Neural cell (in vitro differentiated cells): ENCODE measurements at regions not wholly inside any gene's neighbourhood (a gene's known extent, or its start where the extent isn't known, plus 50 kb on each side); places are given as distances from the start of the nearest gene placed in this dataset.

Experiments used
- H2AFZ ChIP-seq: fragments of 200-600, 300-800 bp; sonication (generic), shearing (Covaris generic); 2 replicates; pipeline ENCODE4 v1.6.0; 2014; ENCODE audit warnings: low read depth, mild to moderate bottlenecking, antibody characterized with exemption, low read length, moderate library complexity
- H3F3A ChIP-seq: fragments of 200-600 bp; shearing (Covaris generic); 2 replicates; pipeline ENCODE4 v1.6.1; 2016; ENCODE audit warnings: mild to moderate bottlenecking, moderate library complexity, mixed read lengths, antibody characterized with exemption, low read length; ENCODE audit not compliant: insufficient read depth, poor library complexity, severe bottlenecking
- H3K27ac ChIP-seq: fragments of 200-600, 300-800 bp; sonication (generic), shearing (Covaris generic); 2 replicates; pipeline ENCODE4 v1.5.1; 2014; ENCODE audit warnings: mild to moderate bottlenecking, low read length, moderate library complexity
- H3K27me3 ChIP-seq: fragments of 300-800, 200-600 bp; sonication (generic), shearing (Covaris generic); 2 replicates; pipeline ENCODE4 v1.6.0; 2014; ENCODE audit warnings: mild to moderate bottlenecking, low read depth, low read length, moderate library complexity; ENCODE audit not compliant: insufficient read depth
- H3K36me3 ChIP-seq: fragments of 300-800, 200-600 bp; sonication (generic), shearing (Covaris generic); 2 replicates; pipeline ENCODE4 v1.5.1; 2014; ENCODE audit warnings: mild to moderate bottlenecking, antibody characterized with exemption, low read length, moderate library complexity; ENCODE audit not compliant: insufficient read depth
- H3K4me2 ChIP-seq: fragments of 300-800, 200-600 bp; sonication (generic), shearing (Covaris generic); 2 replicates; pipeline ENCODE4 v1.6.0; 2014; ENCODE audit warnings: mild to moderate bottlenecking, low read length
- H3K4me3 ChIP-seq: fragments of 300-800, 200-600 bp; sonication (generic), shearing (Covaris generic); 2 replicates; pipeline ENCODE4 v1.5.1; 2014; ENCODE audit warnings: mild to moderate bottlenecking, low read length, moderate library complexity
- H3K79me2 ChIP-seq: fragments of 200-600 bp; shearing (Covaris generic); replicated peaks from 2 replicates; pipeline ENCODE4 v1.6.0; 2014; ENCODE audit warnings: mild to moderate bottlenecking, low read length, moderate library complexity; ENCODE audit not compliant: insufficient read depth
- H3K9ac ChIP-seq: fragments of 300-800, 200-600 bp; sonication (generic), shearing (Covaris generic); 2 replicates; pipeline ENCODE4 v1.6.1; 2016; ENCODE audit warnings: mild to moderate bottlenecking, low read length, mixed read lengths
- H3K9me2 ChIP-seq: fragments of 200-600 bp; shearing (Covaris generic); 2 replicates; pipeline ENCODE4 v1.6.1; 2016; ENCODE audit warnings: mild to moderate bottlenecking, low read length, mixed read lengths; ENCODE audit not compliant: insufficient read depth
- H3K9me3 ChIP-seq: fragments of 200-600, 300-800 bp; sonication (generic), shearing (Covaris generic); 2 replicates; pipeline ENCODE4 v1.6.1; 2016; ENCODE audit warnings: mild to moderate bottlenecking, mixed run types, low read length, moderate library complexity, mixed read lengths
- H4K20me1 ChIP-seq: fragments of 200-600 bp; shearing (Covaris generic); 2 replicates; pipeline ENCODE4 v1.6.1; 2016; ENCODE audit warnings: mild to moderate bottlenecking, mixed run types; ENCODE audit not compliant: insufficient read depth
- CTCF ChIP-seq: fragments of 450-650 bp; IDR thresholded peaks from 2 replicates; pipeline ENCODE4 v1.5.1; 2014; ENCODE audit warnings: antibody characterized with exemption, mild to moderate bottlenecking, moderate library complexity; ENCODE audit not compliant: poor library complexity, severe bottlenecking
- EP300 ChIP-seq: fragments of 450-650 bp; conservative IDR thresholded peaks from 2 replicates; pipeline ENCODE4 v1.6.1; 2014; ENCODE audit warnings: antibody characterized with exemption, mild to moderate bottlenecking, moderate library complexity; ENCODE audit not compliant: poor library complexity, severe bottlenecking
- EZH2 ChIP-seq: fragments of 200-600, 300-800 bp; shearing (Covaris generic), sonication (generic); IDR thresholded peaks from 2 replicates; pipeline ENCODE4 v1.6.1; 2014; ENCODE audit warnings: antibody characterized with exemption, low read length, borderline replicate concordance, mild to moderate bottlenecking; ENCODE audit not compliant: insufficient read depth, poor library complexity, severe bottlenecking
- MXI1 ChIP-seq: fragments of 450-650 bp; conservative IDR thresholded peaks from 2 replicates; pipeline ENCODE4 v1.6.1; 2014; ENCODE audit warnings: antibody characterized with exemption, mild to moderate bottlenecking; ENCODE audit not compliant: poor library complexity, severe bottlenecking
- POLR2AphosphoS5 ChIP-seq: IDR thresholded peaks from 2 replicates; pipeline ENCODE4 v1.6.1; 2012
- RAD21 ChIP-seq: fragments of 450-650 bp; conservative IDR thresholded peaks from 2 replicates; pipeline ENCODE4 v1.6.1; 2014; ENCODE audit warnings: antibody characterized with exemption, mild to moderate bottlenecking, moderate library complexity
- SMC3 ChIP-seq: fragments of 450-650 bp; conservative IDR thresholded peaks from 2 replicates; pipeline ENCODE4 v1.6.1; 2014; ENCODE audit warnings: antibody characterized with exemption, mild to moderate bottlenecking, moderate library complexity; ENCODE audit not compliant: poor library complexity
- TAF1 ChIP-seq: IDR thresholded peaks from 2 replicates; pipeline ENCODE4 v1.6.1; 2012; ENCODE audit warnings: low read depth
- TF ChIP-seq, protein P1 (sequence below): IDR thresholded peaks from 2 replicates; pipeline ENCODE4 v1.6.1; 2012; ENCODE audit warnings: borderline replicate concordance

- no peak for TF ChIP-seq TAF1
- no peak for TF ChIP-seq CTCF
- TF ChIP-seq SMC3, result no peak
- TF ChIP-seq EZH2, result no peak
- TF ChIP-seq POLR2AphosphoS5, result no peak
- no peak for TF ChIP-seq MXI1
- no peak for TF ChIP-seq EP300
Observed at GRCh38 chr16:66121466-66121865, 245.0 kb upstream of the CDH5 start.

DNA sequence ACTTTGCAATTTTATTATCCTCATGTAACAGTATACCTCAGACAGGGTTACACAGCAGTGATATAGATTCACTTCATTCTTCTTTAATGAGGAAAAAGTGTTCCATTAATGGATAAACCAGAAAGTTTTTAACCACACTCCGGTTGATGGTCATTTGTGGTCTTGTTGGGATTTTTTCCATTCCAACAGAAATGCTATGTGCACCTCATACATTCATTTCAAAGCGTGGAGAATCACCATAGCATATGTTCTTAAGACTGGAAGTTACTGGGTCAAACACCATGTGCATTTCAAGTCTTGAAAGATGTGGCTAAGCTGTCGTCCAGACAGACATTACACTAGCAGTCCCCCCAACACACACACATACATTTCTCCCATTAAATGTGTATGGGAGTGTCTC, 245.8 kb upstream of the CDH5 start:
- Histone ChIP-seq H4K20me1 (no peaks in the 10 kb centered on the region), H3K4me2 (no peak overlapping the region), H3K27me3 (no peaks in the 10 kb centered on the region), H3K4me3 (no peak overlapping the region), H3K79me2 (no peaks in the 10 kb centered on the region), H3K27ac (no peak overlapping the region), H3K9ac (no peak overlapping the region), H3K9me2 (no peaks in the 10 kb centered on the region), H3F3A (no peaks in the 10 kb centered on the region), H3K36me3 (no peaks in the 10 kb centered on the region), H2AFZ (no peak overlapping the region), H3K9me3 (no peaks in the 10 kb centered on the region)
- TF ChIP-seq MXI1 (no peak), EP300 (no peak), SMC3 (no peak), CTCF (no peak), EZH2 (no peak), POLR2AphosphoS5 (no peak), TAF1 (no peak), RAD21 (no peak)
- TF ChIP-seq, protein P1, sequence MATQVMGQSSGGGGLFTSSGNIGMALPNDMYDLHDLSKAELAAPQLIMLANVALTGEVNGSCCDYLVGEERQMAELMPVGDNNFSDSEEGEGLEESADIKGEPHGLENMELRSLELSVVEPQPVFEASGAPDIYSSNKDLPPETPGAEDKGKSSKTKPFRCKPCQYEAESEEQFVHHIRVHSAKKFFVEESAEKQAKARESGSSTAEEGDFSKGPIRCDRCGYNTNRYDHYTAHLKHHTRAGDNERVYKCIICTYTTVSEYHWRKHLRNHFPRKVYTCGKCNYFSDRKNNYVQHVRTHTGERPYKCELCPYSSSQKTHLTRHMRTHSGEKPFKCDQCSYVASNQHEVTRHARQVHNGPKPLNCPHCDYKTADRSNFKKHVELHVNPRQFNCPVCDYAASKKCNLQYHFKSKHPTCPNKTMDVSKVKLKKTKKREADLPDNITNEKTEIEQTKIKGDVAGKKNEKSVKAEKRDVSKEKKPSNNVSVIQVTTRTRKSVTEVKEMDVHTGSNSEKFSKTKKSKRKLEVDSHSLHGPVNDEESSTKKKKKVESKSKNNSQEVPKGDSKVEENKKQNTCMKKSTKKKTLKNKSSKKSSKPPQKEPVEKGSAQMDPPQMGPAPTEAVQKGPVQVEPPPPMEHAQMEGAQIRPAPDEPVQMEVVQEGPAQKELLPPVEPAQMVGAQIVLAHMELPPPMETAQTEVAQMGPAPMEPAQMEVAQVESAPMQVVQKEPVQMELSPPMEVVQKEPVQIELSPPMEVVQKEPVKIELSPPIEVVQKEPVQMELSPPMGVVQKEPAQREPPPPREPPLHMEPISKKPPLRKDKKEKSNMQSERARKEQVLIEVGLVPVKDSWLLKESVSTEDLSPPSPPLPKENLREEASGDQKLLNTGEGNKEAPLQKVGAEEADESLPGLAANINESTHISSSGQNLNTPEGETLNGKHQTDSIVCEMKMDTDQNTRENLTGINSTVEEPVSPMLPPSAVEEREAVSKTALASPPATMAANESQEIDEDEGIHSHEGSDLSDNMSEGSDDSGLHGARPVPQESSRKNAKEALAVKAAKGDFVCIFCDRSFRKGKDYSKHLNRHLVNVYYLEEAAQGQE, result no peak

More at GRCh38 chr16:66121466-66121865, 245.0 kb upstream of the CDH5 start:
- Histone ChIP-seq H3K4me3 (no peak overlapping the region), H3K9me2 (no peaks in the 10 kb centered on the region), H2AFZ (no peak overlapping the region), H3K9me3 (no peaks in the 10 kb centered on the region), H3K79me2 (no peaks in the 10 kb centered on the region), H3K27me3 (no peaks in the 10 kb centered on the region), H3K36me3 (no peaks in the 10 kb centered on the region), H3K27ac (no peak overlapping the region), H3K9ac (no peak overlapping the region), H4K20me1 (no peaks in the 10 kb centered on the region), H3K4me2 (no peak overlapping the region), H3F3A (no peaks in the 10 kb centered on the region)
